HG03175 (cell line): ENCODE measurements at regions not wholly inside any gene's neighbourhood (a gene's known extent, or its start where the extent isn't known, plus 50 kb on each side); places are given as distances from the start of the nearest gene placed in this dataset.

Experiments
- ATAC-seq: cut with Tn5 transposase; IDR thresholded peaks from one replicate; pipeline ENCODE4 v1.9.1; 2021; ENCODE audit warnings: mild to moderate bottlenecking, moderate library complexity; ENCODE audit not compliant: unreplicated experiment

GRCh38 chr16:65991149-65991701 lies 375.3 kb upstream of the CDH5 start:
- no peak for ATAC-seq

- ATAC-seq = no peak
These were observed 376.5 kb upstream of the CDH5 start for GRCh38 chr16:65989861-65990604.

DNA sequence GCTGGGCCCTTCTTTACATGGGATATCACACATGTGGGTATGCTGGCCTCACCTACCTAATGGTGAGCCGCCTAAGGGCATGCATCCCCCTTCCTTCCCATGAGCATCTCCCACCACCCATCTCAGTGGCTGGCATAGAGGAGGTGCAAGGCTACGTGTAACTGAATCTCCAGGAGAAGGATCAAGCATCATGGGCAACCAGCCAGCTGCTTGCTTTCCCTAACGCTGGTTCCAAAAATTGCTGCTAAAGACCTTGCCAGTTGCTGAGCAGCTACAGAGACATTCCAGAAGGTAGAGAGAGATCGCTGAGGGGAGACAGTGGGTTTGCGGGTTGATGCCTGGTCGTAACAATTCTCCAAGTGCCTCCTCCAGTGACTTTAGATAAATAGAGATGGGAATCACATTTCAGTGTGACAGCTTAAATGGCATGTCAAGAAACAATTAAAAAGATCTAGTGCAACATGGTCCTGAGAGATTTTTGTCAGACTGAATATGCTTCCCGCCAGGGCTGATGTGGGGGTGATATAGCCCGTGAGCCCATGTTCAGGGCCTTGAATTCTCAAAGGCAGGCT lies 378.4 kb upstream of the CDH5 start:
- ATAC-seq = no peak

DNA sequence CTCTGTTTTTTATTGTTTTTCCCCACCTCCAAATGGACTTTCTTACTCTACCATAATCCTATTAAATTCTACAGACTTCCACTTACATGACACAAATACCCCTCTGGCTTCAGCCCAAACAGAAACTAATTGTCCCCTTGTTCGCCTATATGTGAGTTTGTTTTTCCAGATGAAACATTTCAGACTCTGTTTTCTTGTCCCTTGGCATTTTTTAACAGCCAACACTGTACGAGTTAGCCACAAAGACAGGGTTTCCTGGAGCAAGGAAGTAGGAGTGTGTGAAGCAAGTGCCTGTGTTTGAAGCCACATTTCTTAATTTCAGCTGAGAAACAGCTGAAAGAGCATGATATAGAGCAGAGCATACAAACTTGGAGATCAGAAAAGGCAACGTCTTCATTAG lies 382.2 kb upstream of the CDH5 start:
- ATAC-seq = no peak

- no peak for ATAC-seq
These were observed 385.4 kb upstream of the CDH5 start for GRCh38 chr16:65981057-65981456.

- no peak for ATAC-seq
These were observed 391.3 kb upstream of the CDH5 start for GRCh38 chr16:65975049-65975708.

DNA sequence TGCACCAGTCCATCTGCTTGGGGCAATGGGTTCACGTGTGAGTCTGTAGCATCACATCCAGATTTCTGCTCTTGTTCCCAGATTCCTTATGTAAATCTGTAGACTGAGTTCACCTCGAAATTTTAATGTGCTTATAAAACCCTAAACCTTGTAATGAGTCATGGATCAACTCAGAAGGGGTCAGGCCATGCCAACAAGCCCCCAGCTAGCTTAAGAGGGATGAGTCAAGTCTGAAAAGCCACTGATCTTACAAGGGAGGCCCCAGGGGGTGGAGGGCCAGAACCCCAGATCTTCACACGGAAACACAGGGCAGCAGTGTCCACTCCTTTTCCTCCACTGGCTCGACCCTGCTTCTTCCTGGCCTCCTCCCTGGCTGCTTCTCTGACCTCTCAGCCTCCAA lies 399.1 kb upstream of the CDH5 start:
- no peak for ATAC-seq

DNA sequence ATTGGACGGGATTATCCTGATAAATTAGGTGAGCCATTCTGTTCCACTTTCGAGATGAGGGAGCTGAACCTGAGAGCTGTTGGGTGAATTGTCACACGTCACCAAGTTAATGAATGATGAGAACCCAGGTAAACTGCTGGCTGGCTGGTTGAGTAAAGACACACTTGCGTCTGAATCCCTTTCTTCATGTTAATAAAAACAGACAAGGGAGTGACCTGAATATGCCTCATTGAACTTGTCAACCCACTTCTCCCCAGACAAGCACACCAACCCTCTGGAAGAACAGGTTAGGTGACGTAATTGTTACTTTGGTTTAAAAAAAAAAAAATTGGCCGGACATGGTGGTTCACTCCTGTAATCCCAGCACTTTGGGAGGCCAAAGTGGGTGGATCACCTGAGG lies 400.9 kb upstream of the CDH5 start:
- no peak for ATAC-seq

DNA sequence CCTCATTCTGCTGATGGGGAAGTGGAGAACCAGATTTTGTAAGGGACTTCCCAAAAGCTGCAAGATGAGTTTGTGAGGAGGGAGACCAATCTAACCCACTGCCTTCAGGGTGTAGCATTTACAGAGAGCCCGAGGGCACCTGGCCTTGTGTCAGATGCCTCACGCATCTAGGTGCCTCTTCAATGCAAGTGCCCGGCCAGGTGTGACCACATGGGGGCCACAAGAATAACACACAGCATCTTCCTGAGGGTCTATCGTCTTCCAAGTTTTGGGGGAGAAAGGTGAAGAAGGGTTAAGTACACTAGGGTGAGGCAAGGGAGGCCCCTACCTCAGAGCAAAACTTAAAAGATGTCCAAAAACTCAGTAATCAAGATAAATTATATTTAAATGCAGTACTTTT lies 401.7 kb upstream of the CDH5 start:
- no peak for ATAC-seq

DNA sequence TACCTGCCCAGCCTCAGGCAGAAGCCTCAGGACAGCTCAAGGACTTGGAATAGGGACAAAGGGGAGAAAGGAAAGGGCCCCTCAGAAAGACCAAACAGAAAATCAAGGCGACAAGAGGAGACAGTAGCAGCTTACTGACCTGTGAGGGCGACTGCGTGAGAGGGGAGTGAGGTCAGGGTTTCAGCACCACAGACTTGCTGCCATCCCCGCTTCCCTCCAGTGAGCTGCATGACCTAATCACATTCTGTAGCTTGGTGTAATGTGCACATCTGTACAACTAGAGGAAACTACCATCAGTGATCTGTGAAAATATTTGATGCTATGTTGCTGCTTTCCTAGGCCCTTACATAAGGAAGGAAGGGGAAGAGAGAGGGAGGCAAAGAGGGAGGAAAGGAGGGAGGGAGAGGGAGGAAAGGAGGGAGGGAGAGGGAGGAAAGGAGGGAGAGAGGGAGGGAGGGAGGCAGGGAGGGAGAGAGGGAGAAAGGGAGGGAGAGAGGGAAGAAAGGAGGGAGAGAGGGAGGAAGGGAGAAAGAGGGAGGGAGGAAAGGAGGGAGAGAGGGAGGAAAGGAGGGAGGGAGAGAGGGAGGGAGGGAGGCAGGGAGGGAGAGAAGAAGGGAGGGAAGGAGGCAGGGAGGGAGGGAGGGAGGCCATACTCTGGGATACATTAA lies 404.9 kb upstream of the CDH5 start:
- no peak for ATAC-seq

DNA sequence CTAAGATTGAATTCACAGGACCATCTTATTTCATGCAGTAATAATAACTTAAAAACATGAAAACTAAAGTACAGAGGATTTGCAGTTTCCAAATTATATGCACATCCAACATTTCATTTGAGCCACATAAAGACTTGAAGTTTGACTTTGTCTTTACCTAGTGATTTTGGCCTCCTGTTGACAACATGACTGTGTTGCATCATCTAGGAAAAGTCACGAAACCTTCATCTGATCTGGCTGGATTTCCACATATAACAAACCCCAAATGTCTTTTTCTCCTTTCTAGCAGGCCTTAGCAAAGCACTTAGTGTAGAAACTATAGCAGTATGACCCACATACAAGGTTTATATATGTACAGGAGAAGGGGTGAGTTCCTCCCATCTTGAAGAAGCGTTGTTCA lies 406.5 kb upstream of the CDH5 start:
- no peak for ATAC-seq

GRCh38 chr16:65958086-65958485 lies 408.4 kb upstream of the CDH5 start:
- ATAC-seq = no peak

DNA sequence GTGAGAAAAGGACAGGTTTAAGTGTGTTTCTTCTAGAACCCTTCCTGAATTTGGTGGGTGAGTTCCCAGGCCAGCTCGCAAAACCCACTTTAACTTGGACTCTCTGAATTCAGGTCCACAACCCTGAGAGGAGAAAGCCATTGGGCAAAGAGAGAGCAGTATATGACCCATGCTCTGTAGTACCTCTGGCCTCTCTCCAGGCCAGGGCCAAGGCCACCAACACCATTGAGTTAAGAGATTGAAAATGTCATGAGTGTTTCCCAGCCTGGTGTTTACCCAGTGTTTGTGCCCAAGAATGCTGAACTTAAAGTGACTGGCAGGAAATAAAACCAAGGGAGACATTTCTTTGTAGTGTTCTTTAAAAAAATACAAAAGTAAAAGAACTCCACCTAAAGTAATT lies 410.4 kb upstream of the CDH5 start:
- ATAC-seq = no peak

- ATAC-seq = no peak
These were observed 412.0 kb upstream of the CDH5 start for GRCh38 chr16:65954446-65954845.

- ATAC-seq = no peak
These were observed 416.3 kb upstream of the CDH5 start for GRCh38 chr16:65950211-65950610.

DNA sequence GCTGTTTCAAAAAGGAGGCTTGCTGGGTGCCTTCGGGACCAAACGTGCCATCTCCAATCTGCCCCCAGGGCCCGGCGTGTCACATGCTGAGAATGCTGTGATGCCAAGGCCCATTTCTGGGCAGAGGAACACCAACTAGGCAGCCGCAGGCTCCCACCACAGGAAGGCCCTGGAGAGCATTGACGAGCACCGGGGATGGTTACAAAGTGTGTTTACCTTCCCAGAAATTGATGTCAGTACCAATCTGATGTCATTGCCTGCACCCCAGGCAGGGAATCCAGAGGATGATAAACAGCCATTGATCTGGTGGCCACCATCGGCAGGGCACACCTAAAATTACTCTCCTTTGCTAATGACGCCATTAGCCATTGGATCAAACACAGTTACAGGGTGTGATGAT lies 418.1 kb upstream of the CDH5 start:
- ATAC-seq = no peak

GRCh38 chr16:65947951-65948350 lies 418.5 kb upstream of the CDH5 start:
- ATAC-seq = no peak

DNA sequence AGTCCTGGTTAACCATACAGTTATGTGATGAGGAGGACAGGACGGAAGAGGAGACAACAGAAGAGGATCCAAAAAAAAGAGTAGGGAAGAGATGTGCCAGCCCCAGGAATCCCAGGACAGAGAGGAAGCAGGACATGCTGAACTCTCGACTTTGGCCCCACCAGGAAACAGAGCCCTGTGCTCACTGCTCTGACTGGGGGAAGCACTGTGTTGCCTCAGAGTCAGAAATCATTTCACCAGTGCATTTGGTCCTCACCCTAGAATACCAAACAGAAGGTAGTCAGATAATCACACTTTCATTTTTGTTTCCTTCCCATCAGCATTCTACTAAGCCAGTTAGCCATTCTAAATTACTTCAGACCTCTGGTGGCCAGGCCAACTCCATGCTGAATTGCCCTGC lies 421.0 kb upstream of the CDH5 start:
- ATAC-seq = no peak

DNA sequence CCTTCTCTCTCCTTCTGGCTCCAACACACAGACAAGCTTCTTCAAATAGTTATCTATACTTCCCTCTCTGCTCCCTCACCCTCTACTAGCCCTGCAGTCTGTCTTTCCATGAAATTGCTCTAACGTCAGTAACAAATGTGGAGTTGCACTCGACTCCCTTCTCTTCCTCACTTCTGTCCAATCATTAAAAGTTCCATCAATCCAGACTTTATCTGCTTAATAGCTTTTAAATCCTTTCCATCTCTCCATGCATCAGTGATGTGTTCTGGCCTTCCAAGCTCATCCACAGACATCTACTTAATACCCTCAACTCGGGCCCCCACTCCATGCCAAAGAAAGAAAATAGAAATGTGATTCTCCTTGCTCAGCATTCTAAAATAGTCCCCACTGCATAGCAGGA lies 422.1 kb upstream of the CDH5 start:
- no peak for ATAC-seq

DNA sequence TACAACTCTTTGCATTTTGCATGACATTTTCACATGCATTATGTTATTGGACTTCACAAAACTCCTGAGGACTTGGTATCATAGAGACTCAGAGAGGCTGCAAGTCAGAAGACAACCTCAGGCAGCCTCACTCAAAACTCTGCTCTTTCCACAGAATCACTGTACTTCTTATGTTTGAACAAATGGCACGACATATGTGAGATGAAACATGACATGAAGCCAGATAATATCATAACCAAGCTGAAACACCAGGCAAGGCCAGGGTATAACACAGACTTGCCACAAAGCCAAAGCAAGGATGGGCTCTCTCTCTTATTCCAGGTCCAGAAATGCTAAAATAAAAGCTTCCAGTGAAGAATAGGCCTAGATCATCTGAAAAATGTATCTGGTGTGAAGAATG lies 425.8 kb upstream of the CDH5 start:
- ATAC-seq = no peak

GRCh38 chr16:65938083-65938482 lies 428.4 kb upstream of the CDH5 start:
- ATAC-seq = no peak

- ATAC-seq = no peak
These were observed 429.0 kb upstream of the CDH5 start for GRCh38 chr16:65937455-65937854.
